RWPE1 (cell line): ENCODE measurements at regions not wholly inside any gene's neighbourhood (a gene's known extent, or its start where the extent isn't known, plus 50 kb on each side); places are given as distances from the start of the nearest gene placed in this dataset.

Experiments
- CTCF ChIA-PET: fragments of 350-600 bp; sonication (Branson Sonifier 250); formaldehyde crosslinking; extraction: SDS; loops from one replicate; lab custom pipeline; 2021; lab: Yijun Ruan, JAX
- POLR2A ChIA-PET: fragments of 400-600 bp; formaldehyde crosslinking; extraction: SDS; loops from one replicate; lab custom pipeline; 2020; ENCODE audit warnings: antibody characterized with exemption; ENCODE audit not compliant: low non-redundant PET; lab: Yijun Ruan, JAX
- DNase-seq: peaks from one replicate; pipeline ENCODE4 v3.0.0; 2012; ENCODE audit warnings: low spot score
- H3K27ac ChIP-seq: fragments of 450-650 bp; 2 replicates; pipeline ENCODE4 v1.5.1; 2017
- TF ChIP-seq, protein P1 (sequence below): fragments of 450-650 bp; conservative IDR thresholded peaks from 2 replicates; pipeline ENCODE4 v1.5.1; 2017; ENCODE audit warnings: low read depth, mild to moderate bottlenecking

- TF ChIP-seq, protein P1, sequence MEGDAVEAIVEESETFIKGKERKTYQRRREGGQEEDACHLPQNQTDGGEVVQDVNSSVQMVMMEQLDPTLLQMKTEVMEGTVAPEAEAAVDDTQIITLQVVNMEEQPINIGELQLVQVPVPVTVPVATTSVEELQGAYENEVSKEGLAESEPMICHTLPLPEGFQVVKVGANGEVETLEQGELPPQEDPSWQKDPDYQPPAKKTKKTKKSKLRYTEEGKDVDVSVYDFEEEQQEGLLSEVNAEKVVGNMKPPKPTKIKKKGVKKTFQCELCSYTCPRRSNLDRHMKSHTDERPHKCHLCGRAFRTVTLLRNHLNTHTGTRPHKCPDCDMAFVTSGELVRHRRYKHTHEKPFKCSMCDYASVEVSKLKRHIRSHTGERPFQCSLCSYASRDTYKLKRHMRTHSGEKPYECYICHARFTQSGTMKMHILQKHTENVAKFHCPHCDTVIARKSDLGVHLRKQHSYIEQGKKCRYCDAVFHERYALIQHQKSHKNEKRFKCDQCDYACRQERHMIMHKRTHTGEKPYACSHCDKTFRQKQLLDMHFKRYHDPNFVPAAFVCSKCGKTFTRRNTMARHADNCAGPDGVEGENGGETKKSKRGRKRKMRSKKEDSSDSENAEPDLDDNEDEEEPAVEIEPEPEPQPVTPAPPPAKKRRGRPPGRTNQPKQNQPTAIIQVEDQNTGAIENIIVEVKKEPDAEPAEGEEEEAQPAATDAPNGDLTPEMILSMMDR: no peak
- POLR2A ChIA-PET: no interaction called here
- H3K27ac ChIP-seq: no peak overlapping the region
- CTCF ChIA-PET: no interaction called here
- no peak for DNase-seq
Measured at GRCh38 chr2:810397-810796, 133.2 kb upstream of the TMEM18 start.

- no peak overlapping the region for H3K27ac ChIP-seq
- ChIA-PET CTCF (no interaction called here), POLR2A (no interaction called here)
- TF ChIP-seq, protein P1: no peak
- no peak for DNase-seq
Measured at GRCh38 chr2:807300-807699, 130.1 kb upstream of the TMEM18 start.

- ChIA-PET POLR2A (no interaction called here), CTCF (interaction anchor here (0.6 kb wide), 1 partner anchor 9 kb away, joined by 5 read pairs; no protein-coding TSS in a partner anchor)
- no peak overlapping the region for H3K27ac ChIP-seq
- DNase-seq: no peak
- TF ChIP-seq, protein P1: no peak
Measured at GRCh38 chr2:805664-806063, 128.5 kb upstream of the TMEM18 start.

DNA sequence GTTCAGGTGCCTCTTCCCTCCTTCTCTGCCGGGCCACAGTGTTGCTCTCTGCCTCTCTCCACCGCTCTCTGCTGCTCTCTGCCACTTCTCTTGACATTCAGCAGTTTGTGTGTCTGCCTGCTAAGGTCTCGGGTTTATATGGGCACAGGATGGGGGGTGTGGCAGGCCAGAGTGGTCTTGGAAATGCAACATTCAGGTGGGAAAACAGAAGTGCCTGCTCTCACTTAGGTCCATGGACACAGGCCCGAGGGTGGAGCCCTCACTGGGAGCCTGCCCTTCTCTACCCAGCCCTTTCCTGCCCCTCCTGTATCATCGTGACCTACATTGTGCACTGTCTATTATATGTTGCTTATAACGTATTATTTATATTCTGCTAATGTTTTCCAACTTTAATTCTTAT, 120.8 kb upstream of the TMEM18 start:
- ChIA-PET POLR2A (no interaction called here), CTCF (no interaction called here)
- TF ChIP-seq, protein P1: no peak
- DNase-seq: no peak
- no peak overlapping the region for H3K27ac ChIP-seq

DNA sequence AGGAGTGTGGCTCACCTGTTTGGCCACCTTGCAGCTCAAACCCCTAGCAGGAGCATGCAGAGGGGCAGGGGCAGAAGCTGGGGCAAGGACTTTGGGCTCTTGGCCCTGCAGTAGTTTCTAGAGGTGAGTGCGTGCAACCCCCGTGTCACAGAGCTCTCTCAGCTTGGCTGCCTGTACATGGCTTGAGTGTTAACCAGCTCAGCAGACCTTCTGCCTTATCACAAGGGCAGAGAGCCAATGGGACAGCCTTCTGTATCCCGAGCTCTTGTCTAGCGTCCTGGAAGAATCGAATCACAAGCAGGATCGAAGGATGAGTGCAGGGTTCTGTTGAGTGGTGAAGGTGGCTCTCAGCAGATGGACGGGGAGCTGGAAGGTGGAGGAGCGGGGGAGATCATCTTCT, 120.3 kb upstream of the TMEM18 start:
- CTCF ChIA-PET: no interaction called here
- POLR2A ChIA-PET: no interaction called here
- TF ChIP-seq, protein P1: no peak
- no peak overlapping the region for H3K27ac ChIP-seq
- no peak for DNase-seq

DNA sequence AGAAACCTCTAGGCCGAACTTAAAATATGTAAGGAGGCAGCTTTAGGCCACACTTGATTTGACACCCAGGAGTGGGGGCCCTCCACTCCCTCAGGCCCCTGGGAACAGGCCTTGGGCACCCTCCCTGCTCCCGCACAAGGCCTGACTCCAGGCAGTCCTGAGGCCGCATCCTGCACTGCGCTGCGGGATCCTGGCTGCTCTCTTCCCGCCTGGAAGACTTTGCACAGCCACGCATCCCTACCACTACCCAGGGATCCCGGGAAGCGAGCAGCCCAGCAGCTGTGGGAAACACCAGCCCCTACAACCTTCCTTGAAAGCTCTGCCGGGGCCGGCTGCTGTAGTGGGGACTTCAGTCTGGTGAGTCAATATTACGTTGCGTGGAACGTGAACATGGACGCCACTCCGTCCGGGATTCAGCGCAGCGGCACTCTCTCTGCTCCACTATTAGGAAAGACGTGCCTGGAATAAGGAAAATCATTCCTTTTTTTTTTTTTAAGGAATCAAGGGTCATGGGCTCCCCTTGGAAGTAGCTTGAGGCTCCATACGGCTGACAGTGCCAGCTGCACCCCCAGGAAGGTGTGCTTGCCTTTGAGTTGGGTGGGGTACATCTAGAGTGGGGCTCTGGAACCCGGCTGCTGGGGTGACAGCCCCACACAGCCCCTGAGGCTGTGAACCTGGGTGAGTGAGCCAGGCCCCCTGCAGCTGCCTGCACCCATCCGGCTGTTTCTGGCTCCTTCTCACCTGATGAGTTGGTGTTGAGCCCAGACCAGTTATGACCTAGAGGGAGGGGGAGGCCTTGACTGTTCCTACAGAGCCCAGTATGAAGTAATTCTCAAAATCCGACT, 119.2 kb upstream of the TMEM18 start:
- POLR2A ChIA-PET: no interaction called here
- TF ChIP-seq, protein P1: no peak
- no peak overlapping the region for H3K27ac ChIP-seq
- no peak for DNase-seq
- CTCF ChIA-PET: interaction anchor here (0.7 kb wide), 1 partner anchor 10 kb away, joined by 5 read pairs; no protein-coding TSS in a partner anchor
